GM12878 (cell line): ENCODE measurements at regions not wholly inside any gene's neighbourhood (a gene's known extent, or its start where the extent isn't known, plus 50 kb on each side); places are given as distances from the start of the nearest gene placed in this dataset.
"Not testable (repeated sequence)": the region's sequence is repeated elsewhere in the genome, so short reads cannot be mapped to it uniquely, and the experiment has no call there.

Source experiments
- ATAC-seq: fragments of 200-7000 bp; cut with Tn5 transposase; 3 replicates; pipeline ENCODE4 v1.9.1; 2020; ENCODE audit warnings: mild to moderate bottlenecking, moderate library complexity
- BruUV-seq: library from RNA; stranded (reverse); fragments of 400-500 nt; replicated peaks from 2 replicates; lab custom pipeline; 2021; lab: Mats Ljungman, UMichigan
- CTCF ChIA-PET: fragments of 300-600 bp; sonication (Branson Sonifier 250); formaldehyde crosslinking; extraction: SDS; loops from one replicate; lab custom pipeline; 2021; ENCODE audit warnings: inconsistent platforms; lab: Yijun Ruan, JAX
- POLR2A ChIA-PET: fragments of 350-600 bp; formaldehyde crosslinking; extraction: SDS; loops from one replicate; lab custom pipeline; 2021; ENCODE audit warnings: inconsistent platforms; lab: Charles Lee
- RAD21 ChIA-PET: fragments of 300-600 bp; sonication (Branson Sonifier 250); formaldehyde crosslinking; loops from one replicate; lab custom pipeline; 2023; ENCODE audit warnings: antibody characterized with exemption; ENCODE audit not compliant: unreplicated experiment; lab: Charles Lee
- SMC1A ChIA-PET: fragments of 300-600 bp; sonication (Branson Sonifier 250); formaldehyde crosslinking; loops from one replicate; lab custom pipeline; 2023; ENCODE audit not compliant: unreplicated experiment, uncharacterized antibody; lab: Charles Lee
- DNase-seq: peaks from one replicate; pipeline ENCODE4 v3.0.0-alpha.2; 2011; ENCODE audit warnings: low read depth, low spot score
- FAIRE-seq: peaks from 3 replicates; lab custom pipeline; 2011; peaks lifted over from hg19 to GRCh38; lab: Jason Lieb, UNC
- H2AFZ ChIP-seq: 2 replicates; pipeline ENCODE4 v1.6.0; 2011; ENCODE audit warnings: low read depth, low read length, control low read depth; ENCODE audit not compliant: control insufficient read depth
- H3K27ac ChIP-seq: 2 replicates; pipeline ENCODE4 v1.5.1; 2011; ENCODE audit warnings: control low read depth; ENCODE audit not compliant: control insufficient read depth, insufficient read depth
- H3K27me3 ChIP-seq, 2 experiments: replicated peaks in 1 of 2; 2 replicates each; pipeline versions ENCODE4 v1.6.0 to v1.6.1; 2011; ENCODE audit warnings: low read length in 1 of 2; ENCODE audit not compliant: control insufficient read depth in 2 of 2, insufficient read depth in 2 of 2
- H3K36me3 ChIP-seq, 2 experiments: 2 replicates each; pipeline ENCODE4 v1.5.1; 2011; ENCODE audit warnings: low read length in 1 of 2; ENCODE audit not compliant: control insufficient read depth in 2 of 2, insufficient read depth in 2 of 2
- H3K4me1 ChIP-seq: 2 replicates; pipeline ENCODE4 v1.6.1; 2011; ENCODE audit warnings: mild to moderate bottlenecking, low read length, moderate library complexity, mixed read lengths; ENCODE audit not compliant: control insufficient read depth, insufficient read depth
- H3K4me2 ChIP-seq: 2 replicates; pipeline ENCODE4 v1.6.0; 2011; ENCODE audit warnings: control low read depth; ENCODE audit not compliant: control insufficient read depth, insufficient read depth
- H3K4me3 ChIP-seq: fragments of 200-600 bp; sonication (generic); 2 replicates; pipeline ENCODE4 v1.5.1; 2016
- H3K79me2 ChIP-seq: 2 replicates; pipeline ENCODE4 v1.6.0; 2011; ENCODE audit warnings: low read length; ENCODE audit not compliant: control insufficient read depth, insufficient read depth
- H3K9ac ChIP-seq: 2 replicates; pipeline ENCODE4 v1.8.0; 2011; ENCODE audit warnings: low read length, control low read depth, mixed read lengths; ENCODE audit not compliant: control insufficient read depth, insufficient read depth
- H3K9me3 ChIP-seq: replicated peaks from 3 replicates; pipeline ENCODE4 v1.5.1; 2011; ENCODE audit warnings: mild to moderate bottlenecking, low read length; ENCODE audit not compliant: control insufficient read depth, insufficient read depth
- H4K20me1 ChIP-seq: 2 replicates; pipeline ENCODE4 v1.6.0; 2011; ENCODE audit not compliant: control insufficient read depth, insufficient read depth
- EP300 ChIP-seq, 2 experiments: fragments of 150-350 bp in 1 of 2; IDR thresholded peaks; 2 replicates each; pipeline ENCODE4 v1.6.1; 2011 to 2012; ENCODE audit warnings: low read depth in 2 of 2, low read length in 2 of 2, borderline replicate concordance in 1 of 2, improper control_type of control experiment in 1 of 2, inconsistent platforms in 1 of 2; ENCODE audit not compliant: control insufficient read depth in 1 of 2
- MTA3 ChIP-seq: IDR thresholded peaks from 2 replicates; pipeline ENCODE4 v1.6.1; 2012; ENCODE audit warnings: low read length, inconsistent platforms, borderline replicate concordance
- SIN3A ChIP-seq: IDR thresholded peaks from 2 replicates; pipeline ENCODE4 v1.6.1; 2012; ENCODE audit warnings: low read depth, low read length, improper control_type of control experiment
- ZSCAN29 ChIP-seq: fragments of 450-650 bp; IDR thresholded peaks from 2 replicates; pipeline ENCODE4 v1.6.1; 2017; ENCODE audit warnings: mild to moderate bottlenecking, moderate library complexity
- WGBS: methylation state at CpG from one replicate; pipeline ENCODE4 v1.1.6; 2016; ENCODE audit warnings: low lambda C conversion rate; ENCODE audit not compliant: insufficient replicate concordance, insufficient coverage; ENCODE audit errors: missing lambda C conversion rate; 5-methylcytosine and 5-hydroxymethylcytosine counted together
- in situ Hi-C: fragments of 300-500 bp; cut with MboI; formaldehyde crosslinking; loops from 9 replicates; pipeline ENCODE4 v1.14.3; 2018; ENCODE audit warnings: mixed read lengths
- intact Hi-C: fragments of 100-400 bp; cut with micrococcal nuclease; formaldehyde crosslinking; loops from one replicate; pipeline ENCODE4 v1.14.2; 2022; ENCODE audit not compliant: unreplicated experiment
- TF ChIP-seq, protein P1 (sequence below): IDR thresholded peaks from 2 replicates; pipeline ENCODE4 v1.6.1; 2011; ENCODE audit warnings: borderline replicate concordance, low read depth, mild to moderate bottlenecking, moderate library complexity, mixed read lengths, low read length; ENCODE audit not compliant: insufficient read depth; ENCODE audit errors: extremely low read length
- TF ChIP-seq, protein P2 (sequence below): fragments of 450-650 bp; IDR thresholded peaks from 2 replicates; pipeline ENCODE4 v1.6.1; 2017; ENCODE audit warnings: antibody characterized with exemption, mild to moderate bottlenecking, moderate library complexity
- TF ChIP-seq, protein P3 (sequence below), 3 experiments: IDR thresholded peaks in 2 of 3; conservative IDR thresholded peaks in 1 of 3; 2 replicates each; pipeline ENCODE4 v1.5.1; 2011; ENCODE audit warnings: low read depth in 3 of 3, low read length in 3 of 3, mild to moderate bottlenecking in 3 of 3, control low read depth in 2 of 3, moderate library complexity in 2 of 3, inconsistent platforms in 1 of 3, mixed read lengths in 1 of 3; ENCODE audit not compliant: control insufficient read depth in 2 of 3, insufficient read depth in 1 of 3; ENCODE audit errors: extremely low read depth in 1 of 3

DNA sequence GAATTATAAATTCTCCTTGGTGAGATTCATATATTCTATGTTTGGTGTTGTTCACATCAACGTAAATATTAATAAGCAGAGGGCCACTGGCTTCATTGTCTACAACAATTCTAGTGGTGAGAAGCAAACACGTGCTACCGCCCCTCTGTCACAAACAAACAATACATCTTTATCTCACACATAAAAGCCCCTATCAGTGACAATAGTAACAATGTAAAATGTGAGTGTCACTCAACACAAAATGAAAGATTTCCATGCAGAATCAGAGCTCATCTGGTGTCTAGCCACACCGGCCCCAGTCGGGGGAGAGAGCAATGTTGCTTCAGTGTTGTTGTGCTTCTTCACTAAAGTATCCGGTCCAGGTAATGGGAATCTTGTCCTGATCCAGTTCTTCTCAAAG is 932.6 kb downstream of the SOCS6 start (continued):
- TF ChIP-seq, protein P1, sequence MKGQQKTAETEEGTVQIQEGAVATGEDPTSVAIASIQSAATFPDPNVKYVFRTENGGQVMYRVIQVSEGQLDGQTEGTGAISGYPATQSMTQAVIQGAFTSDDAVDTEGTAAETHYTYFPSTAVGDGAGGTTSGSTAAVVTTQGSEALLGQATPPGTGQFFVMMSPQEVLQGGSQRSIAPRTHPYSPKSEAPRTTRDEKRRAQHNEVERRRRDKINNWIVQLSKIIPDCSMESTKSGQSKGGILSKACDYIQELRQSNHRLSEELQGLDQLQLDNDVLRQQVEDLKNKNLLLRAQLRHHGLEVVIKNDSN = no peak

DNA sequence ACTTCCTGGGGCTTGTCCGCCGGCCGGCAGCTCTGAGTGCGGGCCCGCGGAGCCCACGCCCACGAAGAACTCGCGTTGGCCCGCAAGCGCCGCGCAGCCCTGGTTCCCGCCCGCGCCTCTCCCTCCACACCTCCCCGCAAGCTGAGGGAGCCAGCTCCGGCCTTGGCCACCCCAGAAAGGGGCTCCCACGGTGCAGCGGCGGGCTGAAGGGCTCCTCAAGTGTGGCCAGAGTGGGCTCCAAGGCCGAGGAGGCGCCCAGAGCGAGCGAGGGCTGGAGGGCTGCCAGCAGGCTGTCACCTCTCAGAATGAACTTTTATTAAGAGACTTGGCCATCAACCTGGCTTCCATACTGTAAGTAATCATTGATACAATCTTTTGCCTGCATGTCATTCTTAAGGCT is 923.9 kb downstream of the SOCS6 start:
- ATAC-seq, H3K27ac ChIP-seq, H3K4me2 ChIP-seq, intact Hi-C loops, H3K4me3 ChIP-seq, H4K20me1 ChIP-seq, FAIRE-seq, H3K27me3 ChIP-seq, DNase-seq, H3K36me3 ChIP-seq, in situ Hi-C loops, H3K79me2 ChIP-seq, RAD21 ChIA-PET, CTCF ChIA-PET, H2AFZ ChIP-seq, H3K9me3 ChIP-seq, BruUV-seq, H3K9ac ChIP-seq, H3K4me1 ChIP-seq, POLR2A ChIA-PET: not testable (repeated sequence)
- SMC1A ChIA-PET = interaction anchor here (1.2 kb wide), 1 partner anchor 17 kb away, joined by 4 read pairs; no protein-coding TSS in a partner anchor
- 55% methylated on average over 13 of the region's 26 CpGs for WGBS

DNA sequence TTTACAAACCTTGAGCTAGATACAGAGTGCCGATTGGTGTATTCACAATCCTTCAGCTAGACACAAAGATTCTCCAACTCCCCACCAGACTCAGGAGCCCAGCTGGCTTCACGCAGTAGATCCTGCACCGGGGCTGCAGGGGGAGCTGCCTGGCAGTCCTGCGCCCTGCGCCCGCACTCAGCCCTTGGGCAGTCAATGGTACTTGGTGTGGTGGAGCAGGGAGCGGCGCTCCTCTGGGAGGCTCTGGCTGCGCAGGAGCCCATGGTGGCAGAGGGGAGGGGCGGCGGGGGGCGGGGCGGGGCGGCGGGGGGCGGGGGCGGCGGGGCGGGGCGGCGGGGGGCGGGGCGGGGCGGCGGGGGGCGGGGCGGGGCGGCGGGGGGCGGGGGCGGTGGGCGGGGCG is 923.4 kb downstream of the SOCS6 start:
- H4K20me1 ChIP-seq = no peaks in the 10 kb centered on the region
- intact Hi-C loops = no loop called here
- 80% methylated on average over 4 of the region's 33 CpGs for WGBS
- BruUV-seq = no TSS peak
- H3K4me3 ChIP-seq = no peak overlapping the region
- ChIA-PET SMC1A (interaction anchor here (1.2 kb wide), 1 partner anchor 16 kb away, joined by 4 read pairs; no protein-coding TSS in a partner anchor), POLR2A (no interaction called here), RAD21 (no interaction called here), CTCF (no interaction called here)
- H3K9ac ChIP-seq = no peak overlapping the region
- DNase-seq (no peak), ATAC-seq (no peak), FAIRE-seq (no peak)
- H3K27me3 ChIP-seq = no peaks in the 10 kb centered on the region
- H3K4me1 ChIP-seq = no peaks in the 10 kb centered on the region
- no peaks in the 10 kb centered on the region for H3K79me2 ChIP-seq
- no peaks in the 10 kb centered on the region for H3K9me3 ChIP-seq
- in situ Hi-C loops = no loop called here
- H3K36me3 ChIP-seq = no peaks in the 10 kb centered on the region
- H3K4me2 ChIP-seq = no peak overlapping the region
- TF ChIP-seq, protein P2, sequence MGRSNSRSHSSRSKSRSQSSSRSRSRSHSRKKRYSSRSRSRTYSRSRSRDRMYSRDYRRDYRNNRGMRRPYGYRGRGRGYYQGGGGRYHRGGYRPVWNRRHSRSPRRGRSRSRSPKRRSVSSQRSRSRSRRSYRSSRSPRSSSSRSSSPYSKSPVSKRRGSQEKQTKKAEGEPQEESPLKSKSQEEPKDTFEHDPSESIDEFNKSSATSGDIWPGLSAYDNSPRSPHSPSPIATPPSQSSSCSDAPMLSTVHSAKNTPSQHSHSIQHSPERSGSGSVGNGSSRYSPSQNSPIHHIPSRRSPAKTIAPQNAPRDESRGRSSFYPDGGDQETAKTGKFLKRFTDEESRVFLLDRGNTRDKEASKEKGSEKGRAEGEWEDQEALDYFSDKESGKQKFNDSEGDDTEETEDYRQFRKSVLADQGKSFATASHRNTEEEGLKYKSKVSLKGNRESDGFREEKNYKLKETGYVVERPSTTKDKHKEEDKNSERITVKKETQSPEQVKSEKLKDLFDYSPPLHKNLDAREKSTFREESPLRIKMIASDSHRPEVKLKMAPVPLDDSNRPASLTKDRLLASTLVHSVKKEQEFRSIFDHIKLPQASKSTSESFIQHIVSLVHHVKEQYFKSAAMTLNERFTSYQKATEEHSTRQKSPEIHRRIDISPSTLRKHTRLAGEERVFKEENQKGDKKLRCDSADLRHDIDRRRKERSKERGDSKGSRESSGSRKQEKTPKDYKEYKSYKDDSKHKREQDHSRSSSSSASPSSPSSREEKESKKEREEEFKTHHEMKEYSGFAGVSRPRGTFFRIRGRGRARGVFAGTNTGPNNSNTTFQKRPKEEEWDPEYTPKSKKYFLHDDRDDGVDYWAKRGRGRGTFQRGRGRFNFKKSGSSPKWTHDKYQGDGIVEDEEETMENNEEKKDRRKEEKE = no peak
- TF ChIP-seq ZSCAN29 = no peak
- TF ChIP-seq EP300 (IDR thresholded peaks at IDR 0.05; ENCODE audit: borderline replicate concordance in 1 of 2, control insufficient read depth in 1 of 2, low read depth in 2 of 2, low read length in 2 of 2) = no peak
- TF ChIP-seq, protein P3, sequence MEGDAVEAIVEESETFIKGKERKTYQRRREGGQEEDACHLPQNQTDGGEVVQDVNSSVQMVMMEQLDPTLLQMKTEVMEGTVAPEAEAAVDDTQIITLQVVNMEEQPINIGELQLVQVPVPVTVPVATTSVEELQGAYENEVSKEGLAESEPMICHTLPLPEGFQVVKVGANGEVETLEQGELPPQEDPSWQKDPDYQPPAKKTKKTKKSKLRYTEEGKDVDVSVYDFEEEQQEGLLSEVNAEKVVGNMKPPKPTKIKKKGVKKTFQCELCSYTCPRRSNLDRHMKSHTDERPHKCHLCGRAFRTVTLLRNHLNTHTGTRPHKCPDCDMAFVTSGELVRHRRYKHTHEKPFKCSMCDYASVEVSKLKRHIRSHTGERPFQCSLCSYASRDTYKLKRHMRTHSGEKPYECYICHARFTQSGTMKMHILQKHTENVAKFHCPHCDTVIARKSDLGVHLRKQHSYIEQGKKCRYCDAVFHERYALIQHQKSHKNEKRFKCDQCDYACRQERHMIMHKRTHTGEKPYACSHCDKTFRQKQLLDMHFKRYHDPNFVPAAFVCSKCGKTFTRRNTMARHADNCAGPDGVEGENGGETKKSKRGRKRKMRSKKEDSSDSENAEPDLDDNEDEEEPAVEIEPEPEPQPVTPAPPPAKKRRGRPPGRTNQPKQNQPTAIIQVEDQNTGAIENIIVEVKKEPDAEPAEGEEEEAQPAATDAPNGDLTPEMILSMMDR (IDR thresholded peaks at IDR 0.05 in 2 of 3, conservative IDR thresholded peaks at IDR 0.05 in 1 of 3; ENCODE audit: control insufficient read depth in 2 of 3, extremely low read depth in 1 of 3, insufficient read depth in 1 of 3, low read depth in 3 of 3, low read length in 3 of 3) = no peak
- TF ChIP-seq SIN3A = no peak
- no peak for TF ChIP-seq MTA3
- no peak overlapping the region for H3K27ac ChIP-seq
- H2AFZ ChIP-seq = no peak overlapping the region
